Right cardiac atrium (tissue), 5 donors: ENCODE measurements at regions not wholly inside any gene's neighbourhood (a gene's known extent, or its start where the extent isn't known, plus 50 kb on each side); places are given as distances from the start of the nearest gene placed in this dataset.

Experiments
- ATAC-seq, 2 donors: fragments of 200-7000 bp; cut with Tn5 transposase; one replicate each; pipeline versions ENCODE4 v1.8.0 to v1.9.1; 2020; ENCODE audit warnings: moderate library complexity in 2 of 2, mild to moderate bottlenecking in 1 of 2
- DNase-seq, 3 donors: peaks; one replicate each; pipeline ENCODE4 v3.0.0-alpha.2; 2020
- H3K27ac ChIP-seq: one replicate; pipeline ENCODE4 v1.5.1; 2013; ENCODE audit warnings: mild to moderate bottlenecking, low read length, control low read depth, moderate library complexity
- H3K27me3 ChIP-seq: one replicate; pipeline ENCODE4 v1.6.1; 2013; ENCODE audit not compliant: control insufficient read depth, insufficient read depth
- H3K4me1 ChIP-seq: one replicate; pipeline ENCODE4 v1.6.1; 2013; ENCODE audit warnings: low read length; ENCODE audit not compliant: control insufficient read depth, insufficient read depth
- H3K4me3 ChIP-seq: one replicate; pipeline ENCODE4 v1.5.1; 2013; ENCODE audit warnings: low read length, control low read depth
- H3K9me3 ChIP-seq: one replicate; pipeline ENCODE4 v1.6.1; 2013; ENCODE audit warnings: low read length; ENCODE audit not compliant: control insufficient read depth
- whole genome bisulfite sequencing: extraction: QIAGEN DNeasy Blood & Tissue Kit; methylation state at CpG from one replicate; pipeline ENCODE4 v1.1.7; 2013; 5-methylcytosine and 5-hydroxymethylcytosine counted together
- intact Hi-C, 4 donors: fragments of 100-400 bp; cut with DNase I; formaldehyde crosslinking; loops; one replicate each; pipeline versions ENCODE4 v1.11.0 to v1.14.0; 2022 to 2023
- donor health status: healthy with polysubstance abuse.
- donor health status: DM: no; HTN: yes; CAD: no.
- donor health status: DM: no; HTN: no; CAD: no.
- donor health status: DM: no; HTN: yes; CAD: no; lungs with severe emphysema.
- donor health status: DM: yes; HTN: yes; CAD: no.

DNA sequence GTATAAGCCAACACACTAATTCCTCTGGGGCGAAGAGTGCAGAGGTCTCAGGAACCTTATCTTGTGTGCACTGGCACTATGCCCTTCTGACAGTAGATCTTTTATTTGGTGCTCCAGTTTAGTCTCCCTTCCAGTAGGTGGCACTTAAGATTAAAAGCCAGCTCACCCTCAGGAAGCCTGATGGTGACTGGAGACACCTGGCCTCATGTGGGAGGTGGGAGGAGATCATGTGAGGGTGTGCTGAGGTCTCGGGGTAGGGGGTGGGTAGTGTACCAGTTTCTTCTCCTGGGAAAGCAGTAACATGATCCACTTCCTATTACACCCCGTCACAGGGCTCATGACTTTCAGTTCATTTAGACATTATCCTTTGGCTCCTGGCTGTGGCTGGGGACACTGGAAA is 654.9 kb downstream of the ADCYAP1 start:
- intact Hi-C loops = no loop called here
- WGBS = 58% methylated on average over 3 of the region's 3 CpGs
- ATAC-seq = no peak

DNA sequence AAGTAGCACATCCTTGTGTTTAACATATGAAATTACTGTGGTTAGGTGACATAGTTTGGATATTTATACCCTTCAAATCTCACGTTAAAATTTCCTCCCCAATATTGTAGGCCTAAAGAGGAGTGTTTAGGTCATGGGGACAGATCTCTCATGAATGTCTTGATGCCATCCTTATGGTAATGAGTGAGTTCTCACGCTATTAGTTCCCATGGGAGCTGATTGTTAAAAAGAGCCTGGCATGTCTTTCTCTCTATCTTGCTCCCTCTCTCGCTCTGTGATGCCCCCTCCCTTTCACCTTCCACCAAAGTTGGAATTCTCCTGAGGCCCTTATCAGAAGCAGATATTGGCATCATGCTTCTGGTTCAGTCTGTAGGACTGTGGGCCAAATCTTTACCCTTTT is 660.1 kb downstream of the ADCYAP1 start:
- intact Hi-C loops = no loop called here
- H3K27me3 ChIP-seq = no peaks in the 10 kb centered on the region
- DNase-seq (no peak), ATAC-seq (no peak)
- WGBS = 36% methylated on average over 3 of the region's 3 CpGs
- no peak overlapping the region for H3K4me3 ChIP-seq
- H3K4me1 ChIP-seq = no peaks in the 10 kb centered on the region
- H3K9me3 ChIP-seq = no peaks in the 10 kb centered on the region
- no peak overlapping the region for H3K27ac ChIP-seq

More for the DNA sequence above, 654.9 kb downstream of the ADCYAP1 start:
- no peaks in the 10 kb centered on the region for H3K4me1 ChIP-seq
- no peaks in the 10 kb centered on the region for H3K9me3 ChIP-seq
- no peaks in the 10 kb centered on the region for H3K27me3 ChIP-seq
- no peak overlapping the region for H3K4me3 ChIP-seq
- no peak overlapping the region for H3K27ac ChIP-seq
- no peak for DNase-seq

DNA sequence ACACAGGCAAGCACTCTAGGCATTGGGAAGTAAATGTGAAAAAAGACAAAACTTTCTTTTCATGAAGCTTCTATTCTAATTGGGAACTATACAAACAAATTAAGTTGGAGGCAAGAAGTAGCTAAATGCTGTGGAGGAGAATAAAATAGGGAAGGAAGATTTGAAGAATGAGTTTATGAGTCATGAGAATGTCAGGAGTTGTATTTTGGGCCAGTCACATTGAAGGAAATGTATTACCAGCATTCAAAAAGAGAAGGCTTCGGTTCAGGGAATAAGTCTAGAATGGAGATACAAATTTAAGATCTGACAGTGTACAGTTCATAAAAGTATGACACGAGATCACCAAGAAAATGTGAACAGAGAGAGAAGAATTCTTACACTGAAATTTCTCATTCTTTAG is 666.5 kb downstream of the ADCYAP1 start:
- ATAC-seq (no peak), DNase-seq (no peak)
- Histone ChIP-seq H3K27ac (no peak overlapping the region), H3K4me3 (no peak overlapping the region), H3K4me1 (no peaks in the 10 kb centered on the region), H3K27me3 (no peaks in the 10 kb centered on the region), H3K9me3 (no peaks in the 10 kb centered on the region)
- WGBS = 76% methylated on average over 2 of the region's 2 CpGs
- intact Hi-C loops = no loop called here

DNA sequence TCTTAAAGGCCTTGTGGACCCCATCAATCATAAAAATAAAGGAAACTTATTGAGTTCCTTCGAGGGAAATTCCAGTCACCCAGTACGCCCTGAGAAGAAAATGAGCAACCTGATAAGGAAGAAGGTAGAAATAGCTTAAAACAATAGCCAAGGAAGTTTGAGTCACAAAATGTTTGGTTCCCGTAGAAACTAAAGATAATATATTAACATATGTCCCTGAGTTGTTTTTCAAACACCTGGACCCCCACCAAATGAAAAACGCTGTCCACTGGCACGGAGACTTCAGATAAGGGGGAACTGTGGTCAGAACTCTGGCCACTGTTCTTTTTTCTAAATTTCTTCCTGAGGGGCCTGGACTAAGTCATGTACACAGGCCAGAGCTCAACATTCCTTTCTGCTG is 669.1 kb downstream of the ADCYAP1 start:
- DNase-seq (no peak), ATAC-seq (no peak)
- Histone ChIP-seq H3K4me3 (no peak overlapping the region), H3K27ac (no peak overlapping the region), H3K4me1 (no peaks in the 10 kb centered on the region), H3K27me3 (no peaks in the 10 kb centered on the region), H3K9me3 (no peaks in the 10 kb centered on the region)
- 36% methylated on average over 5 of the region's 5 CpGs for WGBS
- intact Hi-C loops = no loop called here

DNA sequence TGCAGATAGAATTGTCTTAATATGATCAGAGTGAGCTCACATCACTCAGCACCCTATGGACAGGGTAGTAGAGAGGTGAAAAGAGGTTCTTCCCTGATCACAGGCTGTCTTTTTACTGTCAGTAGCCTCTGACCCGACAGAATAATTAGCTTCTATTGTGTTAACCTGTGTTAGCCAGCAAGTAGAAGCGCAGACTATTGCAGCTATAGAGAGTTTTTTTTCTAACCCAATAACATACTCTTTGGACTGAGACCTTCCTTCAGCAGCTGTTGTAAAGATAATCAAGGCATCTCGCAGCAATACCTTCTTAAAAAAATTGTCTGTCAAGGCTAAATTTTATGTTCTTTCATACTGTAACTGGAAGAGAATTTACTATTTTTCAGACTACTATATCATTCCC is 670.4 kb downstream of the ADCYAP1 start:
- ATAC-seq (no peak), DNase-seq (no peak)
- WGBS = 60% methylated on average over 3 of the region's 3 CpGs
- Histone ChIP-seq H3K4me3 (no peak overlapping the region), H3K9me3 (no peaks in the 10 kb centered on the region), H3K27ac (no peak overlapping the region), H3K27me3 (no peaks in the 10 kb centered on the region), H3K4me1 (no peaks in the 10 kb centered on the region)
- intact Hi-C loops = no loop called here

DNA sequence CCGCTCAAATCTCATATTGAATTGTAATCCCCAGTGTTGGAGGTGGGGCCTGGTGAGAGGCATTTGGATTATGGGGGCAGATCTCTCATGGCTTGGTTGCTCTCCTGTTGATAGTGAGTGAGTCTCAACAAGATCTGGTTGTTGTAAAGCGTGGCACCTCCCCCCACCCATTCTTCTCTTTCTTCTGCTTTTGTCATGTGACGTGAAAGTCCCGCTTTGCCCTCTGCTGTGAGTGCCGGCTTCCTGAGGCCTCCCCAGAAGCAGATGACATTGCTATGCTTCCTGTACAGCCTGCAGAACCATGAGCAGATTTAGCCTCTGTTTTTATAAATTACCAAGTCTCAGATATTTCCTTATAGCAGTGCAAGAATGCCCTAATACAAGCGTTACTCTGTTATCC is 673.8 kb downstream of the ADCYAP1 start:
- Histone ChIP-seq H3K9me3 (no peaks in the 10 kb centered on the region), H3K27ac (no peak overlapping the region), H3K27me3 (no peaks in the 10 kb centered on the region), H3K4me3 (no peak overlapping the region), H3K4me1 (no peaks in the 10 kb centered on the region)
- intact Hi-C loops = no loop called here
- no peak for ATAC-seq
- no peak for DNase-seq
- WGBS = 72% methylated on average over 6 of the region's 6 CpGs

DNA sequence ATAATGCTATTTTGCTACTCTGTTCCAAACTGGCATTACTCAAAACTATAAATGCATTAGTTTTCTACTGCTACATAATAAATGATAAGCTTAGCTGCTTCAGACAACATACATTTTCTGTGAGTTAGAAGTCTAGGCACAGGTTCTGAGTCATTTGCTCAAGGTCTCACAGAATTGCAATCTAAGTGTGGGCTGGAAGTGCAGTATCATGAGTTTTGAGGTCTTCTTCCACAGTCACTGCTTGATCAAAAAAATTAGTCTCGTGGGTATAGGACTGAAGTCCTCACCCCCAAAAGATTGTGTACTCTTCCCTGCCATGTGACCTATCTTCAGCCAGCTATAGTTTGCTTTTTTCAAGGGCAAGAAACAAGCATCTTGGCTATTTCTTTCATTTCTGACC is 676.9 kb downstream of the ADCYAP1 start:
- no peak for DNase-seq
- Histone ChIP-seq H3K27ac (no peak overlapping the region), H3K4me1 (no peaks in the 10 kb centered on the region), H3K27me3 (no peaks in the 10 kb centered on the region), H3K4me3 (no peak overlapping the region), H3K9me3 (no peaks in the 10 kb centered on the region)
- WGBS = 67% methylated on average over 1 of the region's 1 CpG
- no peak for ATAC-seq
- intact Hi-C loops = loop anchor here in 2 of 4 donors (10.0 kb wide), 3 partner anchors 543 to 963 kb away; no protein-coding TSS in a partner anchor

DNA sequence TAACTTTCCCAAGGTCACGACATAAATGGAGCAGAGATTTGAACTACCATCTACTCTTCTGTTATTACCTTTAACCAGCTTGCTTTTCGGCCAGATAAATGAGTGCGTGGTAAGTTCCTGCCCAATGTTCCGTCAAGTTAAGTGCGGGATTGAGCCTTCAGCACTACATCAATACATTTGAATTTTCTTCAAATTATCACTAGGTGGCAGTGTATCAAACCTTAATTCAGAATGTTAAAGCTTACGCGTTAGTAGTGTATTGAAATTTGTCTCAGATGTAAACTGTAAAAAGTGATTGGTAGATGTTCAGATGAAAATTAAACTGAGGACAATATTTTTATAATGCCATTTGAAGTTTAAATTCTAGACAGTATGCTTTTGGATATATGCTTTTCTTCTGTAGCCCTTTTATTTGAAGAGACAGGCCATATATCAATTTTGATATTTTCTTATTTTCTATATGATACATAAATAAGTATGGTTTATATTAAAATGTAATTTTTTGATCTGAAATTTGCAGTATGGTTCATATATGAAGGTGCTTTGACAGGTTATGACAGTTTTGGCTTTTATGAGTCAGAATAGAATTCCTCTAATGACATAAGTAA is 681.3 kb downstream of the ADCYAP1 start:
- no peaks in the 10 kb centered on the region for H3K4me1 ChIP-seq
- WGBS = 2% methylated on average over 7 of the region's 7 CpGs
- no peak overlapping the region for H3K4me3 ChIP-seq
- H3K9me3 ChIP-seq = no peaks in the 10 kb centered on the region
- no peak for DNase-seq
- no peaks in the 10 kb centered on the region for H3K27me3 ChIP-seq
- ATAC-seq = peak; percentile 54 to 59
- H3K27ac ChIP-seq = no peak overlapping the region
- intact Hi-C loops = loop anchor here in 2 of 4 donors (5.0 to 10.0 kb wide), 4 partner anchors 539 to 961 kb away; no protein-coding TSS in a partner anchor

DNA sequence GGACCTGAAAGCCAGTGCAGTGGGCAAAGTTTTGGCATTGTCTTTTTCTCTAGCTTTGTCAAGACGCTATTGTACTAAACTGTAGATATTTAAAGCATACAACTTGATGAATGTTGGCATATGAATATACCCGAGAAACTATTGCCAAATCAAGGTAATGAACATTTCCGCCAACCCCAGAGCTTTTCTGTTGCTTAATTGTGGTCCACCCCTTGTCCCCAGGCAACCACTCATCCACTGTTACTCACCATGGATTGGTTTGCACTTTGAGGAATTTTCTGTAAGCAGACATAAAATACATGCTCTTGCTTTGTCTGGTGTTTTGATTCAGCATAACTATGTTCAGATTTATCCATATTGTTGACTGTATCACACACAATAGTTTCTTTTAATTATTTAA is 688.4 kb downstream of the ADCYAP1 start:
- intact Hi-C loops = no loop called here

DNA sequence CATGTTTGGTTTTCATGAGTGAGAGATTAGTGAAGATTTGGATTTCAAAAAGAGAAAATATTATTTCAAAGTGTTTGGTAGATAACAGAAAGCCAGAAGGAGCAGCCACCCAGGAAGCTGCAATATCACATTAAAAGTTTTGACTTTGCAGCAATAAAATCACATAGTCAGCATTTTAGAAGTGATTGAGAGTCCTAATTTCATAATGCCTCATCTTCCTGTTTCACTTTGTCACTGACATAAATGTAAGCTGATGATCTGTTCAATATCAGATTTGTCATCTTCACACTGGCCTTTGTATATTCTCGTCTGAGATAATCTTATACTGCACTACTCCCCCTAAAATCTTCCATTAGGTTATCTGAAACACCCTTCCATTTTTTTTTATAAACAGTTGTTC is 690.5 kb downstream of the ADCYAP1 start:
- H3K4me3 ChIP-seq = no peak overlapping the region
- 21% methylated on average over 1 of the region's 1 CpG for WGBS
- no peak overlapping the region for H3K27ac ChIP-seq
- H3K9me3 ChIP-seq = no peaks in the 10 kb centered on the region
- intact Hi-C loops = no loop called here
- DNase-seq = no peak
- ATAC-seq = no peak
- no peaks in the 10 kb centered on the region for H3K4me1 ChIP-seq
- H3K27me3 ChIP-seq = no peaks in the 10 kb centered on the region

More for the DNA sequence above, 688.4 kb downstream of the ADCYAP1 start:
- ATAC-seq (no peak), DNase-seq (no peak)
- Histone ChIP-seq H3K27ac (no peak overlapping the region), H3K4me1 (no peaks in the 10 kb centered on the region), H3K4me3 (no peak overlapping the region), H3K9me3 (no peaks in the 10 kb centered on the region), H3K27me3 (no peaks in the 10 kb centered on the region)
- WGBS = 53% methylated on average over 3 of the region's 3 CpGs

DNA sequence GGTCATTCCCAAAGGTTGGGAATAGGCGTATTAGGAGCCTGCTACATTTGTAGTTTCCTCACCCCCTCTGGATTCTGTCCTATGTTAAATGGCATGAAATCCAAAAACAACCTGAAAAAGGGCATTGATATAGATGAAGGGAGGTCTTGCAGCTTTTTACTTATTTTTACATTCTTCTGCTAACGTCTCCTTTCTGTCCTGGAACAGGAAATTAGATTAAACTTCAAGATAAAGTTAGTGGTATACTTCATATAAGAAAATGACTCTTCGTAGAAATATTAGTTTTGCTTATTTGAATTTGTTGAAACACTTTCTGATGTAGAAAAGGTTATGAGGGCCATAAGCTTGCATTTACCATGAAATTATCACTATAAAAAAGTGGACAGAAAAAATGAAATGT is 694.5 kb downstream of the ADCYAP1 start:
- no peak for ATAC-seq
- DNase-seq = no peak
- H3K4me3 ChIP-seq = no peak overlapping the region
- no peak overlapping the region for H3K27ac ChIP-seq
- no peaks in the 10 kb centered on the region for H3K27me3 ChIP-seq
- intact Hi-C loops = no loop called here
- 46% methylated on average over 3 of the region's 3 CpGs for WGBS
- H3K4me1 ChIP-seq = no peaks in the 10 kb centered on the region
- no peaks in the 10 kb centered on the region for H3K9me3 ChIP-seq

DNA sequence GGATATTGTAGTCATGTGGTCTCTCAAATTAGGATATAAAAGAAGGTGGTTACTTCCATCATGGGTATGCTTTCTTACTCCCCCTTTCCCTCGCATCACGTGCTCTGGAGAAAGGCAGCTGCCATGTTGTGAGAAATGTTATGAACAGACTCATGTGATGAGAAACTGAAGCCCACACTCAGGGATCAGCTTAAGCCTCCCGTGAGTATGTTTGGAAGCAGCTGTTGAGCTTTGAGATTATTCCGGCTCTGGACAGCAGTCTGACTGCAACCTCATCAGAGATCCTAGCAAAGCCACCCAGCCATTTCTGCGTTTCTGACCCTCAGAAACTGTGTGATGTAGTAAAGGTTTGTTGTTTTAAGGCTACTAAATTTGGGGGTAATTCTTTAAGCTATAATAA is 700.1 kb downstream of the ADCYAP1 start:
- intact Hi-C loops = no loop called here
- Histone ChIP-seq H3K4me3 (no peak overlapping the region), H3K27ac (no peak overlapping the region), H3K9me3 (no peaks in the 10 kb centered on the region), H3K4me1 (no peaks in the 10 kb centered on the region), H3K27me3 (no peaks in the 10 kb centered on the region)
- ATAC-seq (no peak), DNase-seq (no peak)
- 69% methylated on average over 5 of the region's 5 CpGs for WGBS
